NOMO-1 (cell line): ENCODE measurements at regions not wholly inside any gene's neighbourhood (a gene's known extent, or its start where the extent isn't known, plus 50 kb on each side); places are given as distances from the start of the nearest gene placed in this dataset.

Source experiments
- DNase-seq, 2 experiments: peaks; one replicate each; lab custom pipeline; 2025; ENCODE audit not compliant: unreplicated experiment in 2 of 2; lab: John Stamatoyannopoulos, UW

- DNase-seq = no peak
Observed at GRCh38 chr4:184941671-184942418, 76.4 kb upstream of the HELT start.

- DNase-seq = no peak
Observed at GRCh38 chr4:184942444-184943425, 75.6 kb upstream of the HELT start.

- DNase-seq = no peak
Observed at GRCh38 chr4:184949020-184949419, 69.3 kb upstream of the HELT start.

GRCh38 chr4:184950117-184950830 lies 68.0 kb upstream of the HELT start:
- no peak for DNase-seq

GRCh38 chr4:184950926-184951325 lies 67.4 kb upstream of the HELT start:
- no peak for DNase-seq

- no peak for DNase-seq
Observed at GRCh38 chr4:184951668-184952160, 66.6 kb upstream of the HELT start.

GRCh38 chr4:184952522-184952921 lies 65.8 kb upstream of the HELT start:
- no peak for DNase-seq

GRCh38 chr4:184953421-184953945 lies 64.8 kb upstream of the HELT start:
- DNase-seq = no peak

GRCh38 chr4:184953971-184954370 lies 64.3 kb upstream of the HELT start:
- no peak for DNase-seq

- no peak for DNase-seq
Observed at GRCh38 chr4:184954482-184954881, 63.8 kb upstream of the HELT start.

GRCh38 chr4:184955116-184955515 lies 63.2 kb upstream of the HELT start:
- no peak for DNase-seq

- DNase-seq = no peak
Observed at GRCh38 chr4:184955636-184956035, 62.7 kb upstream of the HELT start.

- no peak for DNase-seq
Observed at GRCh38 chr4:184957446-184958115, 60.7 kb upstream of the HELT start.

GRCh38 chr4:184958127-184958922 lies 60.0 kb upstream of the HELT start:
- DNase-seq = no peak

GRCh38 chr4:184958923-184959210 lies 59.4 kb upstream of the HELT start:
- peak in 1 of 2 experiments; percentile 2 for DNase-seq

- DNase-seq = no peak
Observed at GRCh38 chr4:184959309-184959708, 59.0 kb upstream of the HELT start.

- no peak for DNase-seq
Observed at GRCh38 chr4:184959786-184960185, 58.5 kb upstream of the HELT start.

- no peak for DNase-seq
Observed at GRCh38 chr4:184960505-184960971, 57.8 kb upstream of the HELT start.

- no peak for DNase-seq
Observed at GRCh38 chr4:184961660-184962059, 56.6 kb upstream of the HELT start.
